Endothelial cell (in vitro differentiated cells): ENCODE measurements at regions not wholly inside any gene's neighbourhood (a gene's known extent, or its start where the extent isn't known, plus 50 kb on each side); places are given as distances from the start of the nearest gene placed in this dataset.

Experiments used
- DNase-seq: peaks from one replicate; pipeline ENCODE4 v3.0.0; 2021; ENCODE audit warnings: low spot score
- H3K27ac Mint-ChIP-seq: one replicate; pipeline ENCODE4 v1.8.0; 2021; ENCODE audit warnings: mixed read lengths, inconsistent platforms; ENCODE audit not compliant: unreplicated experiment
- H3K27me3 Mint-ChIP-seq: one replicate; pipeline ENCODE4 v1.8.0; 2021; ENCODE audit warnings: mild to moderate bottlenecking, moderate library complexity, mixed read lengths, inconsistent platforms; ENCODE audit not compliant: unreplicated experiment
- H3K36me3 Mint-ChIP-seq: one replicate; pipeline ENCODE4 v1.8.0; 2021; ENCODE audit warnings: mild to moderate bottlenecking, low read depth, mixed read lengths, inconsistent platforms; ENCODE audit not compliant: unreplicated experiment
- H3K4me1 Mint-ChIP-seq: one replicate; pipeline ENCODE4 v1.8.0; 2021; ENCODE audit warnings: mild to moderate bottlenecking, mixed read lengths, inconsistent platforms; ENCODE audit not compliant: unreplicated experiment
- H3K4me3 Mint-ChIP-seq: one replicate; pipeline ENCODE4 v1.8.0; 2021; ENCODE audit warnings: mild to moderate bottlenecking, mixed read lengths, inconsistent platforms; ENCODE audit not compliant: unreplicated experiment
- H3K9me3 Mint-ChIP-seq: one replicate; pipeline ENCODE4 v1.8.0; 2021; ENCODE audit warnings: mixed read lengths, inconsistent platforms; ENCODE audit not compliant: unreplicated experiment
- TF ChIP-seq, protein P1 (sequence below): fragments of 200-600 bp; sonication (generic); IDR thresholded peaks from one replicate; pipeline ENCODE4 v1.5.0; 2021; ENCODE audit warnings: antibody characterized with exemption; ENCODE audit not compliant: unreplicated experiment

DNA sequence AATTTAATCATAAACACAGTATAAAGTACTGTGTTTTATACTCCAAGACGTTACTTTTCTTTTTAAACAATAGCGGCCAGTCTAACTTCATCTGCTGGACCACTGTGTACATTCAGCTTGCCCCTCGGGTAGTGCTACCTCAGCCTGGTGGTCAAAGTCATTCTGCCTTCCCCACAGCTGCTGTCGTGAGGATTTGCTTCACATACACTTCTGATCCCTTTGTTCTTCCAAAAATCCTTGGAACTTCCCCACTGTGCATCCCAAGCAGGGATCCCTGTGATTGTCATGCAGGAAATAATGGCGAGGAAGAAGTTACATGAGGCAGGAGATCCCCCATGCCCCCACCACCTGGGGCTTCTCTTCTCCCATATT, 234.9 kb upstream of the STARD13 start:
- DNase-seq: no peak
- H3K9me3 Mint-ChIP-seq: no peaks in the 10 kb centered on the region
- peaks cover 10% of the 10 kb centered on the region for H3K4me1 Mint-ChIP-seq
- no peak overlapping the region for H3K4me3 Mint-ChIP-seq
- H3K36me3 Mint-ChIP-seq: no peaks in the 10 kb centered on the region
- no peaks in the 10 kb centered on the region for H3K27me3 Mint-ChIP-seq
- TF ChIP-seq, protein P1, sequence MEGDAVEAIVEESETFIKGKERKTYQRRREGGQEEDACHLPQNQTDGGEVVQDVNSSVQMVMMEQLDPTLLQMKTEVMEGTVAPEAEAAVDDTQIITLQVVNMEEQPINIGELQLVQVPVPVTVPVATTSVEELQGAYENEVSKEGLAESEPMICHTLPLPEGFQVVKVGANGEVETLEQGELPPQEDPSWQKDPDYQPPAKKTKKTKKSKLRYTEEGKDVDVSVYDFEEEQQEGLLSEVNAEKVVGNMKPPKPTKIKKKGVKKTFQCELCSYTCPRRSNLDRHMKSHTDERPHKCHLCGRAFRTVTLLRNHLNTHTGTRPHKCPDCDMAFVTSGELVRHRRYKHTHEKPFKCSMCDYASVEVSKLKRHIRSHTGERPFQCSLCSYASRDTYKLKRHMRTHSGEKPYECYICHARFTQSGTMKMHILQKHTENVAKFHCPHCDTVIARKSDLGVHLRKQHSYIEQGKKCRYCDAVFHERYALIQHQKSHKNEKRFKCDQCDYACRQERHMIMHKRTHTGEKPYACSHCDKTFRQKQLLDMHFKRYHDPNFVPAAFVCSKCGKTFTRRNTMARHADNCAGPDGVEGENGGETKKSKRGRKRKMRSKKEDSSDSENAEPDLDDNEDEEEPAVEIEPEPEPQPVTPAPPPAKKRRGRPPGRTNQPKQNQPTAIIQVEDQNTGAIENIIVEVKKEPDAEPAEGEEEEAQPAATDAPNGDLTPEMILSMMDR: no peak
- H3K27ac Mint-ChIP-seq: no peak overlapping the region

DNA sequence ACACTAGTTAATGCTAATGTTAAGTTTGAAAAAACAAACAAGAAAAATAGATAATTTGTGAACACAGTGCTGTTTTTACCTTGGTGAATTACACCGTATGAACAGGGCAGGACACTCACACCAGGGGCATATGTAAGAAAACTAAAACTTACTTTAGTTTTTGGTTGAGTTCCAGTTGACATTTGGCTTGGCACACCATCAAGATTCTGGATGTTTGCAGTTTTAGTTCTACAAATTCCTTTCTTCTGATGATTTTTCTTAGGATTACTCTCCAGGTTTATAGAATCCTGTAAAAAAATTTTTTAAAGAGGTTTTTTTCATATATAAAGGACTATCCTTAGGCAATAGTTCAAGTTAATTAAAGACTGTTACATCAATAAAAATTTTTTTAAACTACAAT, 238.5 kb upstream of the STARD13 start:
- H3K4me3 Mint-ChIP-seq: no peak overlapping the region
- H3K27ac Mint-ChIP-seq: no peak overlapping the region
- peaks cover 14% of the 10 kb centered on the region for H3K4me1 Mint-ChIP-seq
- H3K27me3 Mint-ChIP-seq: no peaks in the 10 kb centered on the region
- no peak for DNase-seq
- no peaks in the 10 kb centered on the region for H3K36me3 Mint-ChIP-seq
- H3K9me3 Mint-ChIP-seq: no peaks in the 10 kb centered on the region
- TF ChIP-seq, protein P1: no peak

DNA sequence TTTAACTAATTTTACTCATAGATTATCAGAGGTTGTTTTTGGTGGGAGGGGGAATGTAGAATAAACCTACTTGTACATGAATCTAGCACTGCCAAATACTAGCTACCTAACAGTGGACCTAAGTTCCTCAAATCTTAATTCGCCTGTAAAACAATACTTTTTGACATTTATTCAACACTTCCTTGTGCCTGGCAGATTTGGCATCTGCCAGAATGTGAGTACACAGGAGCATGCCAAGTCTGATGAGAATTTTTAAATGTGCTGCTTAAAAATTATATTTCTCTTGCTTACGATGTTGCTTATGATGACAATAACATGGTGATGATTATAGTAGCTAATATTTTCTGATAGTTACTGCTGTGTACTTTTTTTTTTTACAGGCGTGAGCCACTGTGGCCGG, 240.2 kb upstream of the STARD13 start:
- no peak for DNase-seq
- peaks cover 15% of the 10 kb centered on the region for H3K4me1 Mint-ChIP-seq
- no peaks in the 10 kb centered on the region for H3K36me3 Mint-ChIP-seq
- H3K27ac Mint-ChIP-seq: no peak overlapping the region
- TF ChIP-seq, protein P1: no peak
- no peak overlapping the region for H3K4me3 Mint-ChIP-seq
- no peaks in the 10 kb centered on the region for H3K27me3 Mint-ChIP-seq
- no peaks in the 10 kb centered on the region for H3K9me3 Mint-ChIP-seq

DNA sequence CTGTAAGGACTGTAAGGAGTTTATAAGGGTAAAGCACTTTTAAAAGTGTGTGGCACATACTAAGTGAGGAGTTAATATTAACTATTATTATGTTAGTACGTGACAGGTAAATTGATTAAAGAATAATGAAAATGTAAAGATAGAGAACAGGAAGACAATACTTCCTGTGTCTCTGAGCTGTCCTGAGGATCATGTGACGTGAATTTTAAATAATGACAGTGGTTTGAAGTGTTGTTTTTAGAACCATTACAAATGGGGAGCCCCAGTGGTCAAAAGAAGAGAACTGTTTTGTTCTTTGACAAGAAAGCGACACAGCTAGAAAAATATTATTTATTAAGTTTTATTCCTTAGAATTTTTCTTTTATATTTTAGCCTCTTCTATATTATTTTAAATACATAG, 241.2 kb upstream of the STARD13 start:
- no peak for DNase-seq
- H3K27me3 Mint-ChIP-seq: no peaks in the 10 kb centered on the region
- peaks cover 12% of the 10 kb centered on the region for H3K4me1 Mint-ChIP-seq
- peak overlapping the region; percentile 40 for H3K27ac Mint-ChIP-seq
- TF ChIP-seq, protein P1: no peak
- no peak overlapping the region for H3K4me3 Mint-ChIP-seq
- H3K9me3 Mint-ChIP-seq: no peaks in the 10 kb centered on the region
- no peaks in the 10 kb centered on the region for H3K36me3 Mint-ChIP-seq

DNA sequence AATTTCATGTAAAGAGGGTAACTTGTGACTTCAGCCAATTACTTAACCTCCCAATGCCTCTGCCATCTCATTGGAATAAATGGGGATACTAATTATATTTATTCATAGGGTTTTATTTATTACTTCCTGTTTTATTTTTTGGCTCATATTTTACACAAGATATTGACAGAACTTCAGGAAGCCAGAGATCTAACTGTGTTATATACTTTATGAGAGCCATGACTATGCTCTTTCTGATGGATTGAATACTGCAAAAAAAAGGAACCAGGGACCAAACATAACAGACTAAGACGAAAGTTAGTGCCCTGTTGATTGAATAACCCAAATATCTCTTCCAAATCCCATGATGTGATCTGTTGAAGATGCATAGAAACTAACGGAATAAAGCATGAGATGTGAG, 243.3 kb upstream of the STARD13 start:
- no peak overlapping the region for H3K27ac Mint-ChIP-seq
- H3K4me3 Mint-ChIP-seq: no peak overlapping the region
- H3K27me3 Mint-ChIP-seq: no peaks in the 10 kb centered on the region
- peaks cover 12% of the 10 kb centered on the region for H3K4me1 Mint-ChIP-seq
- H3K36me3 Mint-ChIP-seq: no peaks in the 10 kb centered on the region
- TF ChIP-seq, protein P1: no peak
- no peak for DNase-seq
- no peaks in the 10 kb centered on the region for H3K9me3 Mint-ChIP-seq
